SK-N-SH (cell line): ENCODE measurements at regions not wholly inside any gene's neighbourhood (a gene's known extent, or its start where the extent isn't known, plus 50 kb on each side); places are given as distances from the start of the nearest gene placed in this dataset.

Experiments used
- MXI1 ChIP-seq: IDR thresholded peaks from 2 replicates; pipeline ENCODE4 v1.6.1; 2012; ENCODE audit warnings: mild to moderate bottlenecking, low read depth, low read length, improper control_type of control experiment
- RAD21 ChIP-seq: IDR thresholded peaks from 2 replicates; pipeline ENCODE4 v1.6.1; 2012; ENCODE audit warnings: mild to moderate bottlenecking, low read length
- SIN3A ChIP-seq: IDR thresholded peaks from 2 replicates; pipeline ENCODE4 v1.6.1; 2012; ENCODE audit warnings: low read depth, mild to moderate bottlenecking, low read length, moderate library complexity, borderline replicate concordance
- TEAD4 ChIP-seq: IDR thresholded peaks from 2 replicates; pipeline ENCODE4 v1.4.0; 2012; ENCODE audit warnings: mild to moderate bottlenecking, borderline replicate concordance; ENCODE audit not compliant: insufficient read depth
- TF ChIP-seq, protein P1 (sequence below): fragments of 200-600 bp; sonication (generic); IDR thresholded peaks from 2 replicates; pipeline ENCODE4 v1.6.1; 2017; ENCODE audit warnings: antibody characterized with exemption, mild to moderate bottlenecking, moderate library complexity

DNA sequence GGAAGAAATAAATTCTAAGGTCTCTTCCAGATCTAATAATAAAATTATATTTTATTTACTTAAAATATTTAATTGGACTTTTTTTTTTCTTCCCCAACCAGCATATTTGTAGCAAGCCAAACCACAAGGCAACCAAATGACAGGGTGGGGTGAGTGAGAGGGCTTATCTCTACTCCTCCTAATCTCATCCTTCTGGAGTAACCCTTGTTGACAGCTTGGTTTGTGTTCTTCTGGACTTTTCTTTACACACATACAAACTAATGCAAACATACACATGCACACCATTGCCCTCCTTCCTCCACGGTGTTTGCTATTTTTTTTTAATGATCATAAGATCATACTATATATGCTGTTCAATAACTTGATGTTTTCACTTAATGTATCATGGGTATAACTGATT lies 383.1 kb downstream of the DLEU7 start:
- no peak for TF ChIP-seq RAD21
- TF ChIP-seq, protein P1, sequence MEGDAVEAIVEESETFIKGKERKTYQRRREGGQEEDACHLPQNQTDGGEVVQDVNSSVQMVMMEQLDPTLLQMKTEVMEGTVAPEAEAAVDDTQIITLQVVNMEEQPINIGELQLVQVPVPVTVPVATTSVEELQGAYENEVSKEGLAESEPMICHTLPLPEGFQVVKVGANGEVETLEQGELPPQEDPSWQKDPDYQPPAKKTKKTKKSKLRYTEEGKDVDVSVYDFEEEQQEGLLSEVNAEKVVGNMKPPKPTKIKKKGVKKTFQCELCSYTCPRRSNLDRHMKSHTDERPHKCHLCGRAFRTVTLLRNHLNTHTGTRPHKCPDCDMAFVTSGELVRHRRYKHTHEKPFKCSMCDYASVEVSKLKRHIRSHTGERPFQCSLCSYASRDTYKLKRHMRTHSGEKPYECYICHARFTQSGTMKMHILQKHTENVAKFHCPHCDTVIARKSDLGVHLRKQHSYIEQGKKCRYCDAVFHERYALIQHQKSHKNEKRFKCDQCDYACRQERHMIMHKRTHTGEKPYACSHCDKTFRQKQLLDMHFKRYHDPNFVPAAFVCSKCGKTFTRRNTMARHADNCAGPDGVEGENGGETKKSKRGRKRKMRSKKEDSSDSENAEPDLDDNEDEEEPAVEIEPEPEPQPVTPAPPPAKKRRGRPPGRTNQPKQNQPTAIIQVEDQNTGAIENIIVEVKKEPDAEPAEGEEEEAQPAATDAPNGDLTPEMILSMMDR: no peak
- TF ChIP-seq SIN3A: no peak
- no peak for TF ChIP-seq TEAD4
- no peak for TF ChIP-seq MXI1
